Liver (tissue), 3 donors: ENCODE measurements at regions not wholly inside any gene's neighbourhood (a gene's known extent, or its start where the extent isn't known, plus 50 kb on each side); places are given as distances from the start of the nearest gene placed in this dataset.

Experiments
- ATF3 ChIP-seq: IDR thresholded peaks from 2 replicates; pipeline ENCODE4 v1.6.1; 2016; ENCODE audit warnings: antibody characterized with exemption
- CTCF ChIP-seq: fragments of 150-350 bp; IDR thresholded peaks from 2 replicates; pipeline ENCODE4 v1.5.1; 2017; ENCODE audit warnings: improper control_type of control experiment, low read depth, low read length; ENCODE audit not compliant: missing input control
- FOXA1 ChIP-seq: IDR thresholded peaks from 2 replicates; pipeline ENCODE4 v1.6.1; 2016; ENCODE audit warnings: antibody characterized with exemption
- FOXA2 ChIP-seq: IDR thresholded peaks from 2 replicates; pipeline ENCODE4 v1.6.1; 2016; ENCODE audit warnings: antibody characterized with exemption
- GABPA ChIP-seq, 2 donors: IDR thresholded peaks in 1 of 2; conservative IDR thresholded peaks in 1 of 2; 2 replicates each; pipeline ENCODE4 v1.6.1; 2016; ENCODE audit warnings: antibody characterized with exemption in 2 of 2, mild to moderate bottlenecking in 1 of 2, moderate library complexity in 1 of 2
- HNF4G ChIP-seq: IDR thresholded peaks from 2 replicates; pipeline ENCODE4 v1.6.1; 2016; ENCODE audit warnings: antibody characterized with exemption
- MAX ChIP-seq: IDR thresholded peaks from 2 replicates; pipeline ENCODE4 v1.6.1; 2016; ENCODE audit warnings: antibody characterized with exemption
- REST ChIP-seq: IDR thresholded peaks from 2 replicates; pipeline ENCODE4 v1.6.1; 2016; ENCODE audit warnings: antibody characterized with exemption, mild to moderate bottlenecking
- TAF1 ChIP-seq: conservative IDR thresholded peaks from 2 replicates; pipeline ENCODE4 v1.6.1; 2016; ENCODE audit warnings: antibody characterized with exemption, mild to moderate bottlenecking
- YY1 ChIP-seq: IDR thresholded peaks from 2 replicates; pipeline ENCODE4 v1.6.1; 2016; ENCODE audit warnings: antibody characterized with exemption, mild to moderate bottlenecking
- ZBTB33 ChIP-seq: IDR thresholded peaks from 2 replicates; pipeline ENCODE4 v1.6.1; 2016; ENCODE audit warnings: antibody characterized with exemption
- donor health status: healthy.
- donor health status: healthy.

- no peak for TF ChIP-seq CTCF
- no peak for TF ChIP-seq REST
- no peak for TF ChIP-seq TAF1
- TF ChIP-seq YY1, result no peak
- no peak for TF ChIP-seq GABPA (IDR thresholded peaks at IDR 0.05 in 1 of 2, conservative IDR thresholded peaks at IDR 0.05 in 1 of 2)
- TF ChIP-seq ATF3, result no peak
- TF ChIP-seq FOXA2, result no peak
- TF ChIP-seq FOXA1, result no peak
- TF ChIP-seq MAX, result no peak
- no peak for TF ChIP-seq HNF4G
- no peak for TF ChIP-seq ZBTB33
Measured at GRCh38 chr20:57914205-57914604, 204.4 kb upstream of the PMEPA1 start.
